OCI-LY3 (cell line): ENCODE measurements at regions not wholly inside any gene's neighbourhood (a gene's known extent, or its start where the extent isn't known, plus 50 kb on each side); places are given as distances from the start of the nearest gene placed in this dataset.

ENCODE experiments used
- H2AFZ ChIP-seq: fragments of 200-600, 300-600 bp; shearing (Covaris generic); 2 replicates; pipeline ENCODE4 v1.6.0; 2014; ENCODE audit warnings: antibody characterized with exemption, low read depth, low read length
- H3K27ac ChIP-seq: fragments of 200-600, 300-600 bp; sonication (generic); 2 replicates; pipeline ENCODE4 v1.5.1; 2014; ENCODE audit warnings: mild to moderate bottlenecking, low read length, moderate library complexity, mixed read lengths
- H3K27me3 ChIP-seq: fragments of 200-600, 300-600 bp; sonication (generic); 2 replicates; pipeline ENCODE4 v1.6.1; 2014; ENCODE audit warnings: low read depth, low read length, mixed read lengths
- H3K36me3 ChIP-seq: fragments of 200-600, 300-600 bp; sonication (generic); replicated peaks from 2 replicates; pipeline ENCODE3; 2014; ENCODE audit warnings: low read depth, low read length, mixed read lengths
- H3K4me1 ChIP-seq: fragments of 300-600, 200-600 bp; sonication (generic); 2 replicates; pipeline ENCODE4 v1.6.1; 2014; ENCODE audit warnings: low read length, mixed read lengths
- H3K4me2 ChIP-seq: fragments of 200-600, 300-600 bp; sonication (generic); 2 replicates; pipeline ENCODE4 v1.6.1; 2014; ENCODE audit warnings: low read length, mixed read lengths
- H3K4me3 ChIP-seq: fragments of 300-600, 200-600 bp; sonication (generic); 2 replicates; pipeline ENCODE4 v1.5.1; 2014; ENCODE audit warnings: antibody characterized with exemption, mild to moderate bottlenecking, low read length, moderate library complexity
- H3K79me2 ChIP-seq: fragments of 300-600, 200-600 bp; shearing (Covaris generic); 2 replicates; pipeline ENCODE4 v1.6.1; 2014; ENCODE audit warnings: mild to moderate bottlenecking, low read length, mixed read lengths
- H3K9ac ChIP-seq: fragments of 300-600, 200-600 bp; shearing (Covaris generic); 2 replicates; pipeline ENCODE4 v1.6.0; 2014; ENCODE audit warnings: mild to moderate bottlenecking, low read length, moderate library complexity
- H3K9me3 ChIP-seq: fragments of 200-600, 300-600 bp; shearing (Covaris generic); 2 replicates; pipeline ENCODE4 v1.6.1; 2014; ENCODE audit warnings: low read length, mixed read lengths; ENCODE audit not compliant: insufficient read depth
- H4K20me1 ChIP-seq: fragments of 200-600, 300-600 bp; sonication (generic); 2 replicates; pipeline ENCODE4 v1.6.1; 2016; ENCODE audit warnings: low read length, mixed read lengths; ENCODE audit not compliant: insufficient read depth
- CTCF ChIP-seq: fragments of 200-600, 300-600 bp; sonication (generic); IDR thresholded peaks from 2 replicates; pipeline ENCODE4 v1.5.1; 2014; ENCODE audit warnings: antibody characterized with exemption, low read length, low read depth
- EZH2phosphoT487 ChIP-seq: fragments of 200-600 bp; shearing (Covaris generic); IDR thresholded peaks from 2 replicates; pipeline ENCODE4 v1.6.1; 2018; ENCODE audit warnings: antibody characterized with exemption, mixed run types, low read depth

DNA sequence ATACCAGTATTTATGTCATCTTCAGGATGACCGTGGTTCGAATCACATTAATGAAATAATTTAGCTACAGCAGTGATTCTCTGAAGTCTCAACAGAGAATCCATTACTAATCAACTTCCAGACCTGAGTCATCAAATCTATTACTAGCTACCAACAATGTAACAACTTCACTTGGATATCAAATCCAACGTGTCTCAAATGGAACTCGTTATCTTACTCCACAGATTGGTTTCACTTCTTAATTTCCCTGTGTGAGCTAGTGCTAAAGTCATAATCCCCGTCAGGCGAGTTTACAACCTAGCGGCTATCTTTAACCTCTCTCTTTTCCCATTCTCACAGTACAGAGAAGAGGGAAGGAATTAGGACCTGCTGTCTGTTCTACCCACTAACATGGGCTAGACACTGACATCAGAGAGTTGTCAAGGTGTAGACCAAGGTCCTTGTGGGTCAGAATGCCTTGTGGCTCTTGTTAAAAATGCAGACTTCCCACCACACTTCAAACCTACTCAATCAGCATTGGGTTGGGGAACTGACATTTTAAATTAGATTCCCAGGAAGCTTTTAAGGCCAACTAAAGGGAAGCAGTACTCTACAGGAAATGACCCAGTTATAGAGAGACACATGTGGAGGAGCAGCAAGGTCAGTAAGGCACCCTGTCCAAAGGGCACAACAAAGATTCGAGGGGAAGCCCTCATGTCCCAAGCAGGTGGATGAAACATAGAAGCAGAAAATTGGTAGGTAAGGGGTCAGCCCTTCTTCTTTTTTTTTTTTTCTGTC is 57.3 kb upstream of the GSAP start:
- no peaks in the 10 kb centered on the region for H4K20me1 ChIP-seq
- TF ChIP-seq EZH2phosphoT487 (no peak), CTCF (no peak)
- H3K27ac ChIP-seq = no peak overlapping the region
- peak overlapping the region; percentile 67 for H3K4me2 ChIP-seq
- H3K4me1 ChIP-seq = peaks cover 8% of the 10 kb centered on the region
- peak overlapping the region; percentile 36 for H3K4me3 ChIP-seq
- 0 out of 2 replicates have a peak overlapping the region, but pooled peaks have one; percentile 27 for H2AFZ ChIP-seq
- no peak overlapping the region for H3K9ac ChIP-seq
- no peaks in the 10 kb centered on the region for H3K9me3 ChIP-seq
- H3K79me2 ChIP-seq = no peaks in the 10 kb centered on the region
- H3K36me3 ChIP-seq = no peaks in the 10 kb centered on the region
- H3K27me3 ChIP-seq = no peaks in the 10 kb centered on the region; the same call in none of the 2 replicates

GRCh38 chr7:77469927-77470326 is 53.8 kb upstream of the GSAP start:
- no peak overlapping the region for H3K9ac ChIP-seq
- H3K79me2 ChIP-seq = no peaks in the 10 kb centered on the region
- H3K4me1 ChIP-seq = peaks cover 24% of the 10 kb centered on the region
- no peaks in the 10 kb centered on the region for H4K20me1 ChIP-seq
- H3K9me3 ChIP-seq = no peaks in the 10 kb centered on the region
- H2AFZ ChIP-seq = no peak overlapping the region
- TF ChIP-seq CTCF = no peak
- no peak for TF ChIP-seq EZH2phosphoT487
- H3K4me3 ChIP-seq = no peak overlapping the region
- H3K27ac ChIP-seq = no peak overlapping the region
- H3K27me3 ChIP-seq = no peaks in the 10 kb centered on the region
- no peak overlapping the region for H3K4me2 ChIP-seq
- H3K36me3 ChIP-seq = no peaks in the 10 kb centered on the region

DNA sequence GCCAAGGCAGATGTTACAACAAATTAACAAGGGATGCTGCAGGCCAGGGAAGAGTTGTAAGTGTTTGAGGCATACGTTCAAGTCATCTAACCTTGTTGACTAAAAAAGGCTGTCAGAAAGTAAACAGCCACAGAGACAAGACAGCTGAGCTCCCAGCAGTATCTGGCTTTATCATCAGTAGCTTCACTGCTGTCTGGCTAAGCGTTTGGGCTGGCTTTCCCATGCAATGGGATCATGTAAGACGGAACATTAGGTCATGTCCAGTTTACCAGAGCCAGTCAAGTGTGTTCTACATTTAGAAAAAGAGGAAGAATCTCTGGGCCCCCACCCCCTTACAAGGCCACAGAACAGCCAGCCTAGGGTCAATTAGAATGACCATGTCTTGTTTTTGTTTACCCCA is 51.3 kb upstream of the GSAP start:
- Histone ChIP-seq H2AFZ (no peak overlapping the region), H3K27me3 (no peaks in the 10 kb centered on the region), H3K4me2 (no peak overlapping the region), H3K4me3 (no peak overlapping the region), H4K20me1 (no peaks in the 10 kb centered on the region), H3K36me3 (no peaks in the 10 kb centered on the region), H3K4me1 (peaks cover 33% of the 10 kb centered on the region), H3K9ac (no peak overlapping the region), H3K79me2 (no peaks in the 10 kb centered on the region), H3K9me3 (no peaks in the 10 kb centered on the region), H3K27ac (no peak overlapping the region)
- TF ChIP-seq EZH2phosphoT487 = no peak
- TF ChIP-seq CTCF = no peak

DNA sequence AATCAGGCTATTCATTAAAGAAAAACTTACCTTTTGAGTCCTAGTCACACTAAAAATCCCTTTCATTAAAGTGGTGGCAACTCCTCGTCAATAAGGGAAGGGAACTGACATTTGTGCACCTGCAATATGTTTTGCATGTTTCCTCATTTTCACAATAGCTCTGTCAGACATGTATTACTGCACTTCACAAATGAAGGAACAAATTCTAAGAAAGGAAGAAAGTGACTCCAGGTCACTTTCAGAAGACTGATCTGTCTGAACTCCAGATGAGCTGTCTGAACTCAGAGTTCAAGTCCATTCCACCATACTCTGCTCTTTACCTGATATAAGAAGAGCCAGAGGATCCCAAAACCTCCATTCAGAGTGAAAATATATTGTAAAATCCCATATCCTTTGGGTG is 50.3 kb upstream of the GSAP start:
- no peak overlapping the region for H3K4me2 ChIP-seq
- no peak overlapping the region for H3K9ac ChIP-seq
- peaks cover 33% of the 10 kb centered on the region for H3K4me1 ChIP-seq
- no peak overlapping the region for H3K27ac ChIP-seq
- no peaks in the 10 kb centered on the region for H3K27me3 ChIP-seq
- no peaks in the 10 kb centered on the region for H3K36me3 ChIP-seq
- TF ChIP-seq CTCF (no peak), EZH2phosphoT487 (no peak)
- H2AFZ ChIP-seq = no peak overlapping the region
- H3K4me3 ChIP-seq = no peak overlapping the region
- H3K79me2 ChIP-seq = no peaks in the 10 kb centered on the region
- H4K20me1 ChIP-seq = no peaks in the 10 kb centered on the region
- H3K9me3 ChIP-seq = no peaks in the 10 kb centered on the region
